Activated CD8-positive, alpha-beta memory T cell treated with anti-CD3 and anti-CD28 coated beads, Interleukin-2, amount 10 ng/mL, durations not matched to agents 7 days and 5 days (primary cell): ENCODE measurements at regions not wholly inside any gene's neighbourhood (a gene's known extent, or its start where the extent isn't known, plus 50 kb on each side); places are given as distances from the start of the nearest gene placed in this dataset.
"Not testable (repeated sequence)": the region's sequence is repeated elsewhere in the genome, so short reads cannot be mapped to it uniquely, and the experiment has no call there.

Experiments
- ATAC-seq: fragments of 150-1000 bp; cut with Tn5 transposase; one replicate; pipeline ENCODE4 v1.10.0; 2021; ENCODE audit warnings: moderate library complexity
- CTCF ChIA-PET: fragments of 350-600 bp; sonication (Branson Sonifier 250); formaldehyde crosslinking; loops from one replicate; lab custom pipeline; 2021; ENCODE audit warnings: antibody characterized with exemption; lab: Charles Lee
- DNase-seq: peaks from one replicate; pipeline ENCODE4 v3.0.0-alpha.2; 2020
- H3K27ac Mint-ChIP-seq: one replicate; pipeline ENCODE4 v1.8.0; 2021; ENCODE audit warnings: mild to moderate bottlenecking, mixed read lengths
- H3K27me3 Mint-ChIP-seq: one replicate; pipeline ENCODE4 v1.8.0; 2021; ENCODE audit warnings: mixed read lengths
- H3K36me3 Mint-ChIP-seq: one replicate; pipeline ENCODE4 v1.8.0; 2021; ENCODE audit warnings: mild to moderate bottlenecking, mixed read lengths
- H3K4me1 Mint-ChIP-seq: one replicate; pipeline ENCODE4 v1.8.0; 2021; ENCODE audit warnings: mixed read lengths
- H3K4me3 Mint-ChIP-seq: one replicate; pipeline ENCODE4 v1.8.0; 2021; ENCODE audit warnings: mild to moderate bottlenecking, moderate library complexity, mixed read lengths
- H3K9me3 Mint-ChIP-seq: one replicate; pipeline ENCODE4 v1.8.0; 2022; ENCODE audit warnings: low read depth, mixed read lengths

DNA sequence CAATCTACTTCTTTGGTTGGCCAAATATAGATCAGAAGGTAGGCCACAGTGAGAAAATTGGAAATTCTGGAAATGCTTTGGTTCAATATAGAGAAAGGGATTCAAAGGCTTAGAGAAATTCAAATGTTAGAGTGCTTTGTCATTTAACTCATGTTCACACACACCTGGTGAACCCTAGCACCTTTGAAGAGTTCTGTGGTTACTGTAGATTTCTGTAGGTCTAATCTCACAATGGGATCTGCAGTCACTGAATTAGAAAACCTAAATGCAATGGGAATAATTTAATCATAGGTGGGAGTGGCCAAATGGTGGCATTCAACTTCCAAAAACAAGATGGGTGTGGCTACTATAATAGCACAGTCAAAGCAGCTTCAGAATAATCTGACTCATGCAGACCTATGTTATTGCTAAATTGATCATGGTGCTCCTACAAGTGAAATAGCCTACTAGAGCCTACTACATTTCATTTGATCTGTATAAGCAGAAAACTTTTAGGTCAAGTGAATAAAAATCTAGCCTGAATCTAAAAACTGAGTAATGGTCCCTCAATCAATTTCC is 1152.9 kb downstream of the PCDH9 start:
- peaks cover 8% of the 10 kb centered on the region for H3K9me3 Mint-ChIP-seq
- H3K27ac Mint-ChIP-seq: no peak overlapping the region
- H3K36me3 Mint-ChIP-seq: no peaks in the 10 kb centered on the region
- DNase-seq (no peak), ATAC-seq (no peak)
- no peaks in the 10 kb centered on the region for H3K4me1 Mint-ChIP-seq
- CTCF ChIA-PET: no interaction called here
- no peaks in the 10 kb centered on the region for H3K27me3 Mint-ChIP-seq
- H3K4me3 Mint-ChIP-seq: no peak overlapping the region

DNA sequence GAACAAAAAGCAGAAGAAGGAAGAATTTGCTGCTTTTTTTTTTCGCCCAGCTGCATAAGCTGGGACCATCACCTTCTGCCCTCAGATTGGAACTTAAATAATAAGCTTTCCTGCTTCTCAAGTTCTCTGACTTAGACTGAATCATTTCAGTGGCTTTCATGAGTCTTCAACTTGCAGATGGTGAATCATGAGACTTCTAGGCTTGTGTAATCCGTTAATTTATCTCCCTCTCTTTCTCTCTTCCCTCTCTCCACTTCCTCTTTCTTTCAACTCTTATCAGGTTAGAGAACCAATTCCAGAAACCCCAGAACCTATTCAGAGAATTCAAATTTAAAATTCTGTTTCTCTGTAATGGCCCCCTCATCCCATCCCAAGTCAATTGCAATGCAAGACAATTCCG is 1153.7 kb downstream of the PCDH9 start:
- Mint-ChIP-seq H3K4me1 (no peaks in the 10 kb centered on the region), H3K27me3 (no peaks in the 10 kb centered on the region), H3K36me3 (no peaks in the 10 kb centered on the region), H3K27ac (no peak overlapping the region), H3K4me3 (no peak overlapping the region), H3K9me3 (peaks cover 8% of the 10 kb centered on the region)
- DNase-seq: no peak
- CTCF ChIA-PET: no interaction called here
- no peak for ATAC-seq

DNA sequence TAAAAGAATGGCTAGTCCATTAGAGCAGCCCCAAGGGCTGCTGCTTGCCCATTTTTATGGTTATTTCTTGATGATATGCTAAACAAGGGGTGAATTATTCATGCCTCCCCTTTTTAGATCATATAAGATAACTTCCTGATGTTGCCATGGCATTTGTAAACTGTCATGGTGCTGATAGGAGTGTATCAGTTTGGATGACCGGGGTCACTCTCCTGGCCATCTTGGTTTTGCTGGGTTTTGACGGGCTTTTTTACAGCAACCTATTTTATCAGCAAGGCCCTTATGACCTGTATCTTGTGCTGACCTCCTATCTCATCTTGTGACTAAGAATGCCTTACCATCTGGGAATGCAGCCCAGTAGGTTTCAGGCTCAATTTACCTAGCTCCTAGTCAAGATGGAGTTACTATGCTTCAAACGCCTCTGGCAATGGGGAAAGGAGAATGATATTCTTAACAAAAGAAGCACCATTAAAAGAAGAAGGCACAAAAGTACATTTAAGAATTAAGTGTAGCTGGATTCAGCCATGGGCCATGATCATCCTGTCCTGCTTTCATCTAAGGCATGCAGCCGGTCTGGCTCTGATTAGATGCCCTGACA is 1156.0 kb downstream of the PCDH9 start:
- no peak overlapping the region for H3K4me3 Mint-ChIP-seq
- no peaks in the 10 kb centered on the region for H3K27me3 Mint-ChIP-seq

DNA sequence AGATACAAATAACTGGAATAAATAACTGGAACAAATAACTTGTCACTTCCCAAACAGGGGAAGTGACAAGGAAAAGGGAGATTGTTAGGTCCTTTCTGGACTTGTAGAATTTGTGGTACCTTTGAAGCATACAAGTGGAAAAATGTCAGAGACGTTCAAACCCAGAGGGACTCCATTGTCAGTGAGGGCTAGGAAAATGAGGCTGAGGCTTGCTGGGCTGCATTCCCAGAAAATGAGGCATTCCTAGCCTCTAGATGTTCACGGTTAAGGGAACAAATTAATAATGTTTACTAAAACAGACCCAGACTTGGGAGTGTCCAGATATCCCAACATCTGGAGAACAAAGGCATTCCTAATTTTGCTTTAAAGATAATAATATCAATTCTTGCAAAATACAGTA is 1158.0 kb downstream of the PCDH9 start:
- ATAC-seq, DNase-seq, H3K9me3 Mint-ChIP-seq, CTCF ChIA-PET, H3K4me1 Mint-ChIP-seq, H3K27ac Mint-ChIP-seq, H3K4me3 Mint-ChIP-seq, H3K27me3 Mint-ChIP-seq, H3K36me3 Mint-ChIP-seq: not testable (repeated sequence)

More for the DNA sequence above, 1156.0 kb downstream of the PCDH9 start:
- DNase-seq: no peak
- H3K4me1 Mint-ChIP-seq: no peaks in the 10 kb centered on the region
- H3K36me3 Mint-ChIP-seq: no peaks in the 10 kb centered on the region
- H3K27ac Mint-ChIP-seq: no peak overlapping the region
- H3K9me3 Mint-ChIP-seq: peaks cover 7% of the 10 kb centered on the region
- CTCF ChIA-PET: no interaction called here
- ATAC-seq: no peak

- CTCF ChIA-PET: no interaction called here
- no peaks in the 10 kb centered on the region for H3K36me3 Mint-ChIP-seq
These were observed 1158.5 kb downstream of the PCDH9 start for GRCh38 chr13:66071608-66072007.

GRCh38 chr13:66071029-66071428 is 1159.1 kb downstream of the PCDH9 start:
- CTCF ChIA-PET: no interaction called here
- H3K36me3 Mint-ChIP-seq: no peaks in the 10 kb centered on the region
- H3K4me3 Mint-ChIP-seq: no peak overlapping the region
- no peaks in the 10 kb centered on the region for H3K4me1 Mint-ChIP-seq
- H3K9me3 Mint-ChIP-seq: peaks cover 4% of the 10 kb centered on the region
- no peak overlapping the region for H3K27ac Mint-ChIP-seq
- no peaks in the 10 kb centered on the region for H3K27me3 Mint-ChIP-seq
- DNase-seq (no peak), ATAC-seq (no peak)

More at GRCh38 chr13:66071608-66072007, 1158.5 kb downstream of the PCDH9 start:
- no peaks in the 10 kb centered on the region for H3K4me1 Mint-ChIP-seq
- no peak overlapping the region for H3K27ac Mint-ChIP-seq
- H3K27me3 Mint-ChIP-seq: no peaks in the 10 kb centered on the region
- ATAC-seq (no peak), DNase-seq (no peak)
- H3K9me3 Mint-ChIP-seq: peaks cover 6% of the 10 kb centered on the region
- H3K4me3 Mint-ChIP-seq: no peak overlapping the region

DNA sequence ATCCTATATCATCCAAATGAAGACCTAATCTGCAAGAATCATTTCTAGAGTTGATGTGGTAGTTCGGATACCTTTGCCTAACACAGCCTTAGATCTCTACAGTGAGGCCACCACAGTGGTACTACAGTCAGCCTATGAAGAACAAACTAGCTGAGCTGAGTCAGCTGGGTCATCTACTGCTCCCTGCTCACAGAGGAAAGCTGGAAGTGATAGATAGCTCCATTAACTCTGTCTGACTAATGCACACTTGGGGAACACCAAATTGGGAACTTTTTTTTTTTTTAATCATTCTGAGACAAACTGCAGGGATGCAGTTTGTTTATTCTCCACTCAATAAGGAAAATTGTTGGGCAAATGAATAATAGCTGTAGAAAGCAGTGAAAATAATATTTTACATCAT is 1160.6 kb downstream of the PCDH9 start:
- H3K27ac Mint-ChIP-seq: no peak overlapping the region
- CTCF ChIA-PET: no interaction called here
- ATAC-seq (no peak), DNase-seq (no peak)
- no peaks in the 10 kb centered on the region for H3K4me1 Mint-ChIP-seq
- H3K27me3 Mint-ChIP-seq: no peaks in the 10 kb centered on the region
- no peaks in the 10 kb centered on the region for H3K36me3 Mint-ChIP-seq
- no peak overlapping the region for H3K4me3 Mint-ChIP-seq
- peaks cover 4% of the 10 kb centered on the region for H3K9me3 Mint-ChIP-seq

GRCh38 chr13:66068683-66069082 is 1161.5 kb downstream of the PCDH9 start:
- ATAC-seq (no peak), DNase-seq (no peak)
- Mint-ChIP-seq H3K4me3 (no peak overlapping the region), H3K36me3 (no peaks in the 10 kb centered on the region), H3K4me1 (no peaks in the 10 kb centered on the region), H3K27me3 (no peaks in the 10 kb centered on the region), H3K9me3 (peaks cover 4% of the 10 kb centered on the region), H3K27ac (no peak overlapping the region)
- CTCF ChIA-PET: no interaction called here

DNA sequence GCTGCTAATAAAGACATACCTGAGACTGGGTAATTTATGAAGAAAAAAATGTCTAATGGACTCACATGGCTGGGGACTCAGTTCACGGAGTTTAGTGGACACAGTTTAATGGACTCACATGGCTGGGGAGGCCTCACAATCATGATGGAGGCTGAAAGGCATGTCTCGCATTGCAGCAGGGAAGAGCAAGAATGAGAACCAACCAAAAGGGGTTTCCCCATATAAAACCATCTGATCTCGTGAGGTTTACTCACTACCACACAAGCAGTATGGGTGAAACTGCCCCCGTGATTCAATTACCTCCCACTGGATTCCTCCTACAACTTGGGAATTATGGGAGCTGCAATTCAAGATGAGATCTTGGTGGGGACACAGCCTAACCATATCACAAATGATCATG is 1181.2 kb downstream of the PCDH9 start:
- Mint-ChIP-seq H3K27me3 (no peaks in the 10 kb centered on the region), H3K36me3 (no peaks in the 10 kb centered on the region), H3K27ac (no peak overlapping the region), H3K9me3 (peaks cover 8% of the 10 kb centered on the region), H3K4me3 (no peak overlapping the region), H3K4me1 (no peaks in the 10 kb centered on the region)
- CTCF ChIA-PET: no interaction called here
- ATAC-seq: no peak
- DNase-seq: no peak

- H3K27ac Mint-ChIP-seq: no peak overlapping the region
- no peaks in the 10 kb centered on the region for H3K36me3 Mint-ChIP-seq
- ATAC-seq (no peak), DNase-seq (no peak)
- no peak overlapping the region for H3K4me3 Mint-ChIP-seq
- CTCF ChIA-PET: no interaction called here
- no peaks in the 10 kb centered on the region for H3K4me1 Mint-ChIP-seq
- peaks cover 2% of the 10 kb centered on the region for H3K9me3 Mint-ChIP-seq
- H3K27me3 Mint-ChIP-seq: no peaks in the 10 kb centered on the region
These were observed 1189.6 kb downstream of the PCDH9 start for GRCh38 chr13:66040506-66040905.

DNA sequence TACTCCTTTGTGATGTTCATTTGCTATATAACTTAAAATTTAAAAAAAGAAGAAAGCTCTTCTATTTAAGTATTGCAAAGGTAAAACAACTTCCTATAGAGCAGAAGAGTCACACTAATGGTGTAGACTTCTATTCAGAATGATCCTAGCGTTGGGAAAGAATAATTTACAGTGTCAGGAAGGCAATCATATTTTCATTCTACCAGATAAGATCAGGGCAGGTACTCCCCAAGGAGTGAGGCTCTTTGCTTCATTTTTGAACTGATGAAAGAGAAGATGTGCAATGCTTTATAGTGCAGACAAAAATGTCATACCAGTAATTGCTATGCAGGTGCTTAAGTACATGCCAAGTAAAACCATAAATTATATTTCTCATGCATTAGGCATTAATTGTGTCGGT is 1193.0 kb downstream of the PCDH9 start:
- Mint-ChIP-seq H3K36me3 (no peaks in the 10 kb centered on the region), H3K9me3 (peaks cover 3% of the 10 kb centered on the region), H3K27me3 (no peaks in the 10 kb centered on the region), H3K27ac (no peak overlapping the region), H3K4me3 (no peak overlapping the region), H3K4me1 (no peaks in the 10 kb centered on the region)
- CTCF ChIA-PET: no interaction called here
- ATAC-seq: no peak
- DNase-seq: no peak

GRCh38 chr13:66036636-66037035 is 1193.5 kb downstream of the PCDH9 start:
- Mint-ChIP-seq H3K9me3 (peaks cover 3% of the 10 kb centered on the region), H3K4me1 (no peaks in the 10 kb centered on the region), H3K36me3 (no peaks in the 10 kb centered on the region), H3K4me3 (no peak overlapping the region), H3K27me3 (no peaks in the 10 kb centered on the region), H3K27ac (no peak overlapping the region)
- CTCF ChIA-PET: no interaction called here
- ATAC-seq (no peak), DNase-seq (no peak)

GRCh38 chr13:66036024-66036614 is 1194.0 kb downstream of the PCDH9 start:
- CTCF ChIA-PET: no interaction called here
- peaks cover 3% of the 10 kb centered on the region for H3K9me3 Mint-ChIP-seq
- H3K4me1 Mint-ChIP-seq: no peaks in the 10 kb centered on the region

DNA sequence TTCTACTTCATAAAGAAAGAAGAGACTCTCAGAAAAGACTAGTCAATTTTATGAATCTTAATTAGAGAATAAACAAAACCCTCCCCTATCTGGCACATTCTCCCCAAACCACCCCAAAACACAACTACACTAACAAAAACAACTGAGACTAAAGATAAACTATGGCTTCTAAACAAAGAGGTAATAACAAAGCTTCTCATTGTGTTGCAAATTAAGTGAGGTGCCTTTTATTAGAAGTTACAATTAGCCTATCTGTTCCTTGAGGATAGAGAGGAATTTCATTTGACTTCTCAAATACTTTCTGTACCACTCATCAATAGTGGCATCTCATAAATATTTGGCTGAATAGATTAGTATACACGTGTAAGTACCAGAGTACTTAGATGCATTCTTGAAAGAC is 1196.2 kb downstream of the PCDH9 start:
- Mint-ChIP-seq H3K4me3 (no peak overlapping the region), H3K27me3 (no peaks in the 10 kb centered on the region), H3K36me3 (no peaks in the 10 kb centered on the region), H3K9me3 (peaks cover 3% of the 10 kb centered on the region), H3K4me1 (no peaks in the 10 kb centered on the region), H3K27ac (no peak overlapping the region)
- no peak for ATAC-seq
- CTCF ChIA-PET: no interaction called here
- no peak for DNase-seq

More at GRCh38 chr13:66036024-66036614, 1194.0 kb downstream of the PCDH9 start:
- H3K36me3 Mint-ChIP-seq: no peaks in the 10 kb centered on the region
- H3K4me3 Mint-ChIP-seq: no peak overlapping the region
- DNase-seq (no peak), ATAC-seq (no peak)
- no peaks in the 10 kb centered on the region for H3K27me3 Mint-ChIP-seq
- no peak overlapping the region for H3K27ac Mint-ChIP-seq
